GM21360 (cell line): ENCODE measurements at regions not wholly inside any gene's neighbourhood (a gene's known extent, or its start where the extent isn't known, plus 50 kb on each side); places are given as distances from the start of the nearest gene placed in this dataset.

Experiments
- ATAC-seq: cut with Tn5 transposase; IDR thresholded peaks from one replicate; pipeline ENCODE4 v1.9.1; 2021; ENCODE audit warnings: mild to moderate bottlenecking, moderate library complexity; ENCODE audit not compliant: unreplicated experiment

DNA sequence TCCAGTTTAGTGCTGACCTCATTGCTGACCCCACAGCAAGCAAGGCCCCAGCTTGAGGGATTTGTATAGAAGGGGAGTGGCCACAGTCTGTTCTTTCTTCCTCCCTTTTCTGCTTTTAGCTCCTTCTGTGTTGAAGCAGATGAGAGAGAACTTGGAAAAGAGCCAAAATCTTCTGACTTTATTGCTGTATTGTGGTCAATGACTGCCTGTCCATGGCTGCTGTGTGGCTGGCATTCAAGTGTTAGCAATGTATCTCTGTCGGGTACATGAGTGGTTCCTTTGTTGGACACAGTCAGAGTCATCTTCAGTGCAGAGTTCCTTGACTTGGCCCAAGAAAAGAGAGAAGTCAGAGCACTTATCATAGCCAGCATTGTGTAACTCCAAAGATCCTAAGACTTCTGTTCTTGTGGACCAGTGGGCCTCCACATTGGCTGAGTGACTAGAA, 154.1 kb downstream of the LRRC70 start:
- no peak for ATAC-seq

DNA sequence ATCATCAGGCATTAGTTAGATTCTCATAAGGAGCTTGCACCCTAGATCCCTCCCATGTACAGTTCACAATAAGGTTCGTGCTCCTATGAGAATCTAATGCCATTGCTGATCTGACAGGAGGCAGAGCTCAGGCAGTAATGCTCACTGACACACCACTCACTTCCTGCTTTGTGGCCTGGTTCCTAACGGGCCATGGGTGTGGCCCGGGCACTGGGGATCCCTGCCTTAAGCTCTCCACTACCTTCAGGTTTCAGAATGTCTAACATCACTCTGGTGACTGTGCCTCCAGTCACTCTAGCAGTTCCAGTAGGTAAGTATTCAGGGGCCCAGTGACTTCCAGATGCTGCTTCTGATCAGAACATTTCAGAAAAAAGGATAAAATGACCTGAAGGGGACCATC, 152.4 kb downstream of the LRRC70 start:
- ATAC-seq, result peak; percentile 60

DNA sequence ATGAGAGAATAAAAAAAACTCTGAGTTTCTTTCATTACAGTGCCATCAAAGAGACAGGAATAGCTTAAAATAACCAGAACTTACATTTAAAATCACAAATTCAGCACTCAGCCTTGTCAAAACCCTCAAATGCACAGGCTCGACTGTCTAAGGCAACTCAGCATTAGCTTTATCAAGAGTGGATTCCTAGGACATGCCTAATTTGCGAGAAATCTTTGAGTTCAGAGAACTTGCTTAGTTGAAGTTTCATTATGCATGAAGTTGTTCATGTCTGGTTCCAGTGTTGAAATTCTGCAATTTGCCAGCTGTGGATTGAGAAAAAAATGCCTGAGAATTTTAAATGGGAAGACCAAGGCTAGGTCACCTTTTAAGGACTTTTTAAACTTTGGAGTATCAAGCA, 151.1 kb downstream of the LRRC70 start:
- ATAC-seq, result no peak

DNA sequence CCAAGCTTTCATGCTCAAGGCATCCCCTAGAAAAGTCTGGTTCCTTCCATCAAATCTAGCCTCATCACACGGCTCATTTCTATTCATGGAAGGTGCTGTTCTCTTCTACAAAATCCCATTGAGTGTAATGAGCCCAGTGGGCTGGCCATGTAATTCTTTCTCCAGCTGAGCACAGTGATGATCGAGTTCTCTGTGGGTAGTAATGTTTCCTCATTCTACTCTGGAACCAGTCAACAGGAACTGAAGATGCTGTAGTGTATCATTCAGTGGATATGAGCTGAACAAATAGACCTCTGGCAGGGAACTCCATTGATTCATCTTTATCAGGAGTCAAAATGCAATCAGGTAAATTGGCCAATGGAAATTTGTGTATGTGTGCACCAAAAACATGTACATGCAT, 149.2 kb downstream of the LRRC70 start:
- no peak for ATAC-seq

DNA sequence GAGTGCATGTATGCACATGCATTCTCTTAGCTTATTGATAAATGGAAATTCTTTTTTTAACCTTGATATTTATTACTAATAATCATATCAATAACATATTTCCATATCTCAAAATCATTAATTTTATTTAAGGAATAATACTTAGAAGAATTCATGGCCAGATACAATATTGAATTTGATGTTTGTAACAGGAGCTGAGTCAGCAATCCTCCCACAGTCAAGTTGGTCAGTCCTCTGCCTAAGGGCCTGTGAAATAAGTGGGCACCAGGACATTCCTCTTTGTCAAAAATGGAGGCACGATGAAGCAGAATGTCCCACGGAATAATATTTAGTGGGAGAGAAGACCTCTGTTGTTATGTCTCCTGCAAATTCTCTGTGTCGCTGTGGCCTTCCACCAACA, 148.6 kb downstream of the LRRC70 start:
- no peak for ATAC-seq

DNA sequence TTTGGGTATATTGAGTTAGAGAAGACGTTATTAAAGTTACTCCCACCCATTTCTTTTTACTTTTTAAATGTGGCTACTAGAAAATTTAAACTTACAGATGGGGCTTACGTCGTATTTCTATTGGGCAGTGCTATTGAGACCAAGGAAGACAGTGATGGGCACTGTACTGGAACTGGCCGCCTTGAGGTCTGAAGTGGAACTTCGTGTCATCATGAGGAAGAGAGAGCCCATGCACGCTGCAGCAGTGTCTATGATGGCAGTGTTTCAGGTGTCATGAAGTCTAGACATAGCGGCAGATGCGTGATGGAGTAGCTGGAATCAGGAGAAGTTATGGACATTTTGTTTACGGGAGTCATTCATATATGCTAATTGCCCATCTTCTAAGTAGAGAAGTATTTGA, 143.7 kb downstream of the LRRC70 start:
- ATAC-seq, result no peak

DNA sequence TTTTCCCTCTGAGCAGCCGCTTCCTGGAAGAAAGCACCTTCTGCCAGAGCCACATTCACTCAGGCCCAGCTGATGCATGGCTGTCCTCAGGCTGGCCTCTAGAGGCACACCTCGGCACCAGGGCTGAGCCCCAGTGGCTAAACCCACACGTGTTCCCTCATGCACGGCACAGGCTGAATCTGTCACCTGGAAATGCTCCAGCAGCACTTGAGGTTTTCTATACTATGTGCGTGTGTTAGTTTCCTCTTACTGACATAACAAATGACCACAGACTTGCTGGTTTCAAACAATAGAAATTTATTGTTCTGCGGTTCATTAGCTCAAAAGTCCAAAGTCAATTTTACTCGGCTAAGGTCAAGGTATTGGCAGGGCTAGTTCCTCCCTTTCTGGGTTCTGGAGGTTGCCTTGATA, 141.4 kb downstream of the LRRC70 start:
- peak; percentile 99 for ATAC-seq

DNA sequence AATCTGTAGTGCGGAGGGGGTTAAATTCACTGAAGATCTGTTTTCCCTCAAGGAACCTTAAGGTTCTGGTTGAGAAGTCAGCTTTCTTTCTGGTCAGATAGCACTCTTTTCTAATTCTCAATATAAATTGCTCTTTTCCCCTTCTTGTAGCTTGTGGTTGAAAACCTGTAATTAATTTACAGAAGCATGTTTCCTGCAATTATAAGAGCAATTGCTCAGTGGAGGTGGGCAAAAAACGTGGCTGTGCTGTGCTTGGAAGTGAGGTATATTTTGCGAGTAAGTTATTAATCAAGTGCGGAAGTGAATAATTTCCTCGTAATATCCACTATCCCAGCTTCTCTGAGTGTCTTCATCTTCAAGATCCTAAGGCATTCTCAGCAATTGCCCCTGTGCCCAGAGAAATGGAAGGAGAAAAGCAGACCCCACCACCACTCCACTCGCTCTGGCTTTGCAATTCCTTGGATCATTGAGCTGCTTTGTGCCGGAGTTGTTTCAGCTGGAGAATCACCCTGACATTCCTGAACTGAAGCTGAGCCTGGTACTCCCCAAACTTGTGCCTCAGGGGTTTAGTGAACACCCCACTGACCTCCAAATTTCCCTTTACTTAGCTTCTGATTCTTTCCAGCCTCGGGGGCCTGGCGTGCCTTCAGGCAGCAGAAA, 140.6 kb downstream of the LRRC70 start:
- ATAC-seq, result no peak

DNA sequence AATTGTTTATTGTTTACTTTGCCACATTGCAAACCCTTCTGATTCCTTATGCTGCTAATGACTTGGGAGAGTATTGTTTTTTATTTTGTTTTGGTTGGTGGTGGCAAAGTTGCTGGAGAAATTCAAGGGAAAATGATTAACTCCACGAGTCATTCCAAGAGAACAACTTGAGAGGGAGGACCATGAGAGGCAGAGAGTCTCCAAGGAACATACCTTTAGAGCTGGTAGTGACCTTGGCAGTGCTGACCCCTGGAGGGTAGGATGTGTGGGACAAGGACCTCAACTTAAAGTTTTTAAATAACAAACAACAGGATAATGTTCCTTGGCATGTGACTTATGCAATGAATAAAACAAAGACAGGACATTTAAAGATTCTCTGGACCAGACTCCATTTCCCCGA, 139.7 kb downstream of the LRRC70 start:
- ATAC-seq, result no peak

DNA sequence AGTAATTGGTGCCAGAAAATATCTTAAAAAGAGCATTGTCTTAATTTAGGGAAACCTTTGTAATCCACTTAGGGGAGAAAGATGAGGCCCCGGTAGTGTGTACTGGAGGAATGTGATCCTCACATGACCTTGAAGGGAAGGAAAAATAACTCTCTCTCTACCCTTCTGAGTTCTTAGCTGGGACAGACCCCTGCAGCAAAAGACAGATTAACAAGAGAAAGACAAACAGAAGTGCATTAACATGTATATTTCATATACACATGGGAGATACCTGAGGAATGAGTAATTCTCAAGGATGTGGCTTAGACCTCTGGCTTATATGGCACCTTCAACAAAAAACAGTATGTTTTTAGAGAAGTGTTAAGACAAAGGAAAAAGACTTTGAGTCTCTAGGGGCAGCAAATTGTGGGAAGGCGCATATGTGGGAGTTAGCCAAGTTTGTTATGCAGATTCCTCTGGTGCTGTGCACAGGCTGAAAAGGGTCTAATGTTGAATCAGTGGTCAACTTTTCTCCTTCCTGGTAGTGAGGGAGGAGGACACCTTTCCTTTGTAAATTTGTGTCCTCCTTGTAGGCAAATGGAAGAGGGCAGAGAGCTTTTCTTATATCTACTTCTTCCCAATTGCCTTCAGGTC, 138.8 kb downstream of the LRRC70 start:
- no peak for ATAC-seq

DNA sequence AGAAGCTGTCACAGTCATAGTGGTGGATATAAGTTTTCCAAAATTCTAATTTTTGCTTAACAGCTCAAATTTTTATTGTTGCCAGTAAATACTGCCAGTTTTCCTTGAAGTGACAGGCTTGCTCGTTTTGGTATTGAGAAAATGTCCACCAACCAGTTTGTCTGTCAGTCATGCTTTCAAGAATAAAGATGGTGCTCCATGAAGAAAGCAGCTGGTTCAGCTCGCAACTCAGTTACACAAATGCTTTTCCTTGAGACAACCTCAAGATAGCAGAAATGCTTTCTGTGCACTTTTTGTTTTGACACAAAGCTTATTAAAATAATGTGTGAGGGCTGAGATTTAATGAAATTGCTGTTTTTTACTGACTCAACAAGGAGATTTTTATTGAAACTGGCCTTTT, 135.7 kb downstream of the LRRC70 start:
- ATAC-seq, result no peak

DNA sequence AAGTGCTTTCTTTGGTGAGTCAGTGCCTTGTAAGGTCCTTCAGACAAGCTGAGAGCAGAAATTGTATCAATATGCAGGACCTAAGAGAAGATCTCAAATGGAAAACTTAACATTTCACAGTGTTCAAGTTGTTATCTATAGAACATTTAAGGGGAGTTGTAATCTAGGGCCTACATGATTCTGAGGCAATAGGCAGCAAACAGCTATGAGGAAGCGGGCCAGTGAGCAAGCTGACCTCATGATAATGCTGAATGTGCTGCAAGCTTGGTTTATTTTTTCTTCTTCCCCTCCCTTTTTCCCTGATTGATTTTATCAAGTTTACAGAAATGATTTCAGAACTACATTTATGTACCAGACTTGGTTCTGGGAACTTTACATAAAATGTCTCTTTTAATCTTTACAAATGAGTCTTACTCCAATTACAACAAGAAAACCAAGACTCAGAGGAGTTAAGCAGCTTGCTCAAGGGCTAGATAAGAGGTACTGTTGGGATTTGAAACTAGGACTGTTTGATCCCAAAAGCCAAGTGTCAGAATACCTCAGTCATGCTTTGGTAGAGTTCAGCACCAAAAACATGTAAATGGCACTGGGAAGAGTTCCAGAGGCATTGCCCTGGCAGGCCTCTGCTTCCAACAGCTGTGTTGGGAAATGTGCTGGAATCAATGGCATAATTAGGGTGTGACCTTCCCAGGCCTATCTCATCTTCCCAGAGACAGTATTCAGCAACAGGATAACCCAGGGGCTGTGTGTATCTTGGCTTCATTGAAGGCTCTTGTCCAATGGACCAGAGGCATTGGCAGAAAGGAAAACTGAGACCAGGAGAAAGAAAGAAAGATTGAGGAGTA, 130.1 kb downstream of the LRRC70 start:
- no peak for ATAC-seq

DNA sequence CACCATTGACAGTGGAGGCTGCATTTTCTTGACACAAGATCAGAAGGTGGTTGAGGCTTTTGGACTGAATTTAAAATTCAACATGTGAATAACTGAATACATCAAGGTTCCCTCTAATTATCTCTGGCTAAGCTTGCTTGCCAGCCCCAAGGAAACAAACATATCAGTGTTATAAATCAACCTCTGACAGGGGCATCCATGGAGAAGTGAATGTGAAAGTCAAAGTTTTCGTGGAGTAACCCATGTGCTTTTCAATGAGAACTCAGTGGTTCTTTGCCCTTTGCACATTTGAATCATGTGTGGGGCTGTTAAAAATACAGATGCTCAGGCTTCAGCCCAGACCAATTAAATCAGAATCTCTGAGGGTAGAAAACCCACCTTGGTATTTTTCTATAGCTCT, 128.9 kb downstream of the LRRC70 start:
- ATAC-seq, result no peak

DNA sequence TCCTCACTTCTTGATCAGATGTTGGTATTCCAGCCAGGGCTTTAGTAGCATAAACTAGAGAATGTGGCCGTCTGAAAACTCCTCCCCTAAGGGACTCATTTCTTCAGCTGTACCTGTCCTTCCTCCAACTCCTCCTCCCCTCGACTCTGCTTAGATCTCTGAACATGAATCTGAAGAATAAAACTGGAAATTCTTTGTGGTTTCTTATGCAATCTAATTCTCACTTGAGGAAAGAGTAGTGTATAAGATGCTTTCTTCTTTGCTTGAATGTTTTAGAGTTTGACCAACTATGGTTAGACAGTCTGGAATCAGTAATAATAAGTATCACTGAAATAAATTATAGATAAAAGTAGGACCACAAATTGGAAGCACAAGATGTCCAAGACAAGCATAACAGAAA, 128.5 kb downstream of the LRRC70 start:
- ATAC-seq, result no peak

DNA sequence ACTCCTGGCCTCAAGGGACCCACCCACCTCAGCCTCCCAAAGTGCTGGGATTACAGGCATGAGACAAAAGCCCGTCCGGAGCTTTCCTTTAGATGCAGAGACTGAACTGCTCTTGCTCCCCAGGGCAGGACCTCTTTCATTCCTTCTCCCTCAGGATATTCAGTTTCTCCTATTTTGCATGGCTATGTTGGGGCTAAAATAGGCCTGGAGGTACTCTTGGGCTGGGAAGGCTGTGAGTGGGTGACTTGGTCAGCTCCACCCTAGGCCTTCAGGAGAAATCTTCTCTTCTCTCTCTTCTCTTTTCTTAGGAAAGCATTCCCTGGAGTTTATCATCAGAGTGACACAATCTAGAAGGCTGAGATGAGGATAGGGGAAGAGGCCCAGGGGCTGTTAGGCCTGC, 126.4 kb downstream of the LRRC70 start:
- no peak for ATAC-seq

DNA sequence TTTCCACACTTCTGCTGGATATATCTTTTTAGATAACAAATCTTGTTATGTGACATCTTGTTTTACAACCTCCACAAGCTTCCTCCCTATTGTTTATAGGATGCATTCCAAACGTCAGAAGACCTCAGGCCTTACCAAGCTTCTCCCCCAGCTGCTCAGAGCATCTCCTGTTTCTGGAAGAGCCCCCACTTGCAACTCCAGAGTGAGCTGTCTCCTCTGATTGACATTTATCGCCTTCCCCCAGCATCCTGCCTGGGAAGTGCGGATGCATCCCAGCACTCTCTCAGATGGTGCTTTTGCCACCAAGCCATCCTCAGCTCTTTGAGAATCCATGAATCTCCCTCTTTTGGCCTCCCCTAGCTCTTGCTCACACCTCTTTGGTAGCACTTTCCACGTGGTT, 123.5 kb downstream of the LRRC70 start:
- ATAC-seq, result no peak

DNA sequence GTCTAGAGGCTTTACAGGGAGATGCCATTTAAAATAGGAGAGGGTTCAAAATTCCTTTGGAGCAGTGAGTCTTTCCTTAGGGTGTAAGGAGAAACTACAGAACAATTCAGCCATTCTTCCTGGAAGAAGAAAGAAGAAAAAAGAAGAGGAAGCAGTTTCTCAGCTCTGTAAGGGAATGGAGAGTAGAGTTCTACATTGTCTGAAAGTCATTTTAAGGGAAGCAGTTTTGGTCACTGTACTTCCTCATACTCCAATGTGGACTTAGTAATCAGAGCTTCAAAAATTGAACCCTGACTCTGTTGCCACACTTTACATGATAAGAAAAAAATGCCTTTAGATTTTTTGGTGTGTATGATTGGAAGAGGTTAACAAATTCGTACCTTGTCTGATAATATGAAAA, 122.4 kb downstream of the LRRC70 start:
- no peak for ATAC-seq

DNA sequence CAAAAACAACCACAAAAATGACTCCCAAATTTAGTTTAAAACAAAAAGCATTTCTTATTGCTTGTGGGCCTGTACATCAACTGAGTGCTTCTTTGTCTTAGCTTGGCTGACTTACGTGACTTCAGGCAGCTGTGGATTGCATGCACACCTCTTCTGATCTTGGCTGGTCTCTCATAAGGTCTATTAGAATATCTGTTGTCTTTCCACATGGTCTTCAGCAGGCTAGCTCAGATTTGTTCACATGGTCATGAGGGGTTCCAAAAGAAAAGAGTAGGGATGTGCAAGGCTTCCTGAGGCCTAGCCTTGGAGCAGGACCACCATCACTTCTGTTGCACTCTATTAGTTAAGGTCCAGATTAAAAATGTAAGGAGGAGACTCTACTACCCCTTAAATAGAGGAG, 120.1 kb downstream of the LRRC70 start:
- ATAC-seq, result no peak

DNA sequence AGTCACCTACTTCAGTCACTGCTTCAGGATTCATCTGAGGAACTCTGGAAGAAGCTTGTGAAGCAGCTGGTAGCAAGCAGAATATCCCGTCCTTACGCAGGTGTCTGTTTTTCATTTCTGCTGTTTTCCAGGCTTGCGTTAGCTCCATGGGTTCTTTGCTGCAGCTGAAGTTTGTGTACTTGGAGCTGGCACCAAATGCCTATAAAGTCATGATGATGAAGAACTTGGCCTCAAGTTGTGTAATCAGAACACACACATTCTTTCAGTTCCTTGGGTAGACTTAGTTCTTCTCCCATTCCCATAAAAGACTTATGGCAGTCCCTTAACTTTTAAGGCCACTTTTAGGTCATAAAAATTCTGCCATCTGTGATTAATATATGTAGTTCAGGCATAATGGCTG, 116.7 kb downstream of the LRRC70 start:
- ATAC-seq, result no peak

DNA sequence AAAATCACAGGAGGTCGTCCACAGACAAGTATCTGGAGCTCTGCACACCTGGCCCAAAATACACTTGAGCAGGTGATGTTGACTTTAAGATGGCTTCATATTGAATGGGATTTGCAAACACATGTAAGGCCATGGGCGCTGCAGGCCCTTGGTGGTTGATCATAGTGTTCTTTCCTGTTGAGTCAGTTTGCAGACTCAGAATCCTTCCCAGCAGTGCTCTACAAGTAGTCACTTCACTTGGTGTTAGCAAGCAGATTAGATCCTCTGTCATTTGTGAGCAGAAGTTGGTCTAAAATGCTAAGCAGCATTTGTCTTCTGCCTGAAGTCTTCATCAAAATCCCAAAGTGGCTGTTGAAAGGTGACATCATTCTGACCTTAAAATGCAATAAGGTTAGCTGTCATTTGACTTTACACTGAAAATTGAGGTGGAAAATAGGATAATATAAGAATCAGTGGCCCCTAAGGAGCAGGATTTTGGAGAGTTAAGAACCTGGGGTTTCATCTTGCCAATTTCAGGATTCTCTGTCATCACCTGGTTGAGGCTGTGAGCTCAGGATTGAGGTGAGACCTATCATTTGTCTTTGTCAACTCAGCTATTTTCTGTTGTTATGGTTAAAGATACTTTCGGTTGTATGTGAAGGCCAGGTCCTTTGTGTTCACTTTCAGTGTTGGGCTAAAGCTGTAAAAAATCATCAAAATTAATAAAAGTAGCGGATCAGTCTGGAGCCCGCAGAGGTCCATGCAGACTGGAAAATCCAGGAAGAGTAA, 114.5 kb downstream of the LRRC70 start:
- ATAC-seq, result no peak

DNA sequence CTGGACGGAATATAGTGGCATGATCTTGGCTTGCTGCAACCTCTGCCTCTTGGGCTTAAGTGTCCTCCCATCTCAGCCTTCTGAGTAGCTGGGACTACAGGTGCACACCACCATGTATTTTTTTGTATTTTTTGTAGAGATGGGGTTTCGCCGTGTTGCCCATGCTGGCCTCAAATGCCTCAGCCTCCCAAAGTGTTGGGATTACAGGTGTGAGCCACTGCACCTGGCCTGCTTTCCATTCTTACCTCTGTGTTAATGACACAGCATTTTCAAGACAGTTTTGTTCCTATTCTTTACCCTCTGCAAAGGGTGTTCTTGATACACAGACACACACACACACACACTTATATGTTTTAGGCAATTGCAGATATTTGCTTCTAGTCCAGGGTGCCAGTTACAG, 113.3 kb downstream of the LRRC70 start:
- no peak for ATAC-seq
